ENCODE measurements at regions not wholly inside any gene's neighbourhood (a gene's known extent, or its start where the extent isn't known, plus 50 kb on each side); places are given as distances from the start of the nearest gene placed in this dataset.

- Mint-ChIP-seq H3K36me3 (ENCODE audit: low read depth) (no peaks in the 10 kb centered on the region), H3K4me3 (no peak overlapping the region), H3K9me3 (peaks cover 6% of the 10 kb centered on the region), H3K27ac (no peak overlapping the region), H3K27me3 (no peaks in the 10 kb centered on the region), H3K4me1 (no peaks in the 10 kb centered on the region)
- TF ChIP-seq CTCF (IDR thresholded peaks at IDR 0.05), result no peak
- ChIA-PET POLR2A (no interaction called here), CTCF (no interaction called here)
- ATAC-seq (ENCODE audit: low read depth) (no peak), DNase-seq (no peak)
- intact Hi-C loops (cut with micrococcal nuclease), result no loop called here
These were observed 87.9 kb upstream of the ZNF507 start for GRCh38 chr19:32257326-32258073.

GRCh38 chr19:32258167-32258566 lies 87.2 kb upstream of the ZNF507 start:
- ChIA-PET CTCF (no interaction called here), POLR2A (no interaction called here)
- H3K4me3 Mint-ChIP-seq, result no peak overlapping the region
- ATAC-seq (ENCODE audit: low read depth), result no peak
- H3K27me3 Mint-ChIP-seq, result no peaks in the 10 kb centered on the region
- H3K9me3 Mint-ChIP-seq, result peaks cover 6% of the 10 kb centered on the region
- TF ChIP-seq CTCF (IDR thresholded peaks at IDR 0.05), result no peak
- DNase-seq, result no peak
- no peaks in the 10 kb centered on the region for H3K36me3 Mint-ChIP-seq (ENCODE audit: low read depth)
- intact Hi-C loops (cut with micrococcal nuclease), result no loop called here
- no peaks in the 10 kb centered on the region for H3K4me1 Mint-ChIP-seq
- no peak overlapping the region for H3K27ac Mint-ChIP-seq

GRCh38 chr19:32264568-32264967 lies 80.8 kb upstream of the ZNF507 start:
- Mint-ChIP-seq H3K27me3 (no peaks in the 10 kb centered on the region), H3K4me1 (no peaks in the 10 kb centered on the region), H3K9me3 (peaks cover 1% of the 10 kb centered on the region), H3K4me3 (no peak overlapping the region), H3K27ac (no peak overlapping the region), H3K36me3 (ENCODE audit: low read depth) (no peaks in the 10 kb centered on the region)
- ChIA-PET CTCF (no interaction called here), POLR2A (no interaction called here)
- ATAC-seq (ENCODE audit: low read depth), result no peak
- intact Hi-C loops (cut with micrococcal nuclease), result no loop called here
- TF ChIP-seq CTCF (IDR thresholded peaks at IDR 0.05), result no peak
- no peak for DNase-seq

GRCh38 chr19:32265995-32266394 lies 79.4 kb upstream of the ZNF507 start:
- ChIA-PET POLR2A (no interaction called here), CTCF (no interaction called here)
- Mint-ChIP-seq H3K9me3 (no peaks in the 10 kb centered on the region), H3K36me3 (ENCODE audit: low read depth) (no peaks in the 10 kb centered on the region), H3K27ac (no peak overlapping the region), H3K4me3 (no peak overlapping the region), H3K4me1 (no peaks in the 10 kb centered on the region), H3K27me3 (peaks cover 2% of the 10 kb centered on the region)
- no peak for DNase-seq
- intact Hi-C loops (cut with micrococcal nuclease), result no loop called here
- TF ChIP-seq CTCF (IDR thresholded peaks at IDR 0.05), result no peak
- ATAC-seq (ENCODE audit: low read depth), result no peak

- H3K27me3 Mint-ChIP-seq, result peaks cover 2% of the 10 kb centered on the region
- CTCF ChIA-PET, result no interaction called here
These were observed 79.0 kb upstream of the ZNF507 start for GRCh38 chr19:32266460-32266859.

More at GRCh38 chr19:32266460-32266859, 79.0 kb upstream of the ZNF507 start:
- Mint-ChIP-seq H3K4me1 (no peaks in the 10 kb centered on the region), H3K36me3 (ENCODE audit: low read depth) (no peaks in the 10 kb centered on the region), H3K9me3 (no peaks in the 10 kb centered on the region), H3K4me3 (no peak overlapping the region), H3K27ac (no peak overlapping the region)
- POLR2A ChIA-PET, result no interaction called here
- intact Hi-C loops (cut with micrococcal nuclease), result no loop called here
- no peak for DNase-seq
- ATAC-seq (ENCODE audit: low read depth), result no peak
- TF ChIP-seq CTCF (IDR thresholded peaks at IDR 0.05), result no peak
